ENCODE measurements at regions not wholly inside any gene's neighbourhood (a gene's known extent, or its start where the extent isn't known, plus 50 kb on each side); places are given as distances from the start of the nearest gene placed in this dataset.
"Not testable (repeated sequence)": the region's sequence is repeated elsewhere in the genome, so short reads cannot be mapped to it uniquely, and the experiment has no call there.

GRCh38 chr12:91249518-91250272 lies 67.1 kb upstream of the DCN start:
- Histone ChIP-seq H3K27me3 (ENCODE audit: control insufficient read depth, insufficient read depth, low read length) (no peaks in the 10 kb centered on the region), H3K4me1 (ENCODE audit: control insufficient read depth, insufficient read depth, low read length) (no peaks in the 10 kb centered on the region), H3K9me3 (ENCODE audit: control insufficient read depth, insufficient read depth, low read length) (no peaks in the 10 kb centered on the region), H3K4me3 (ENCODE audit: low read length) (no peak overlapping the region), H3K27ac (ENCODE audit: low read length) (no peak overlapping the region), H3K36me3 (ENCODE audit: control insufficient read depth, insufficient read depth, low read length) (no peaks in the 10 kb centered on the region)
- DNase-seq (ENCODE audit: low read depth, low spot score) = no peak
- WGBS (ENCODE audit: insufficient coverage, insufficient read length) = no CpG with 5 or more reads among the region's 1 CpG

- H3K27me3 ChIP-seq (ENCODE audit: control insufficient read depth, insufficient read depth, low read length) = no peaks in the 10 kb centered on the region
- DNase-seq (ENCODE audit: low read depth, low spot score) = no peak
- H3K27ac ChIP-seq (ENCODE audit: low read length) = no peak overlapping the region
- H3K4me3 ChIP-seq (ENCODE audit: low read length) = no peak overlapping the region
- H3K36me3 ChIP-seq (ENCODE audit: control insufficient read depth, insufficient read depth, low read length) = no peaks in the 10 kb centered on the region
- no peaks in the 10 kb centered on the region for H3K9me3 ChIP-seq (ENCODE audit: control insufficient read depth, insufficient read depth, low read length)
- 100% methylated on average over 1 of the region's 1 CpG for WGBS (ENCODE audit: insufficient coverage, insufficient read length)
- H3K4me1 ChIP-seq (ENCODE audit: control insufficient read depth, insufficient read depth, low read length) = no peaks in the 10 kb centered on the region
These were observed 66.4 kb upstream of the DCN start for GRCh38 chr12:91249054-91249453.

GRCh38 chr12:91243177-91243576 lies 60.6 kb upstream of the DCN start:
- H3K27ac ChIP-seq (ENCODE audit: low read length); H3K4me3 ChIP-seq (ENCODE audit: low read length); H3K9me3 ChIP-seq (ENCODE audit: control insufficient read depth, insufficient read depth, low read length); DNase-seq (ENCODE audit: low read depth, low spot score); H3K4me1 ChIP-seq (ENCODE audit: control insufficient read depth, insufficient read depth, low read length); H3K36me3 ChIP-seq (ENCODE audit: control insufficient read depth, insufficient read depth, low read length); H3K27me3 ChIP-seq (ENCODE audit: control insufficient read depth, insufficient read depth, low read length): not testable (repeated sequence)
- no CpG with 5 or more reads among the region's 6 CpGs for WGBS (ENCODE audit: insufficient coverage, insufficient read length)

GRCh38 chr12:91241756-91242155 lies 59.1 kb upstream of the DCN start:
- Histone ChIP-seq H3K36me3 (ENCODE audit: control insufficient read depth, insufficient read depth, low read length) (no peaks in the 10 kb centered on the region), H3K4me1 (ENCODE audit: control insufficient read depth, insufficient read depth, low read length) (no peaks in the 10 kb centered on the region), H3K27me3 (ENCODE audit: control insufficient read depth, insufficient read depth, low read length) (no peaks in the 10 kb centered on the region), H3K9me3 (ENCODE audit: control insufficient read depth, insufficient read depth, low read length) (no peaks in the 10 kb centered on the region), H3K27ac (ENCODE audit: low read length) (no peak overlapping the region), H3K4me3 (ENCODE audit: low read length) (no peak overlapping the region)
- no CpG with 5 or more reads among the region's 2 CpGs for WGBS (ENCODE audit: insufficient coverage, insufficient read length)
- no peak for DNase-seq (ENCODE audit: low read depth, low spot score)

- no peaks in the 10 kb centered on the region for H3K9me3 ChIP-seq (ENCODE audit: control insufficient read depth, insufficient read depth, low read length)
- no peak for DNase-seq (ENCODE audit: low read depth, low spot score)
- H3K27ac ChIP-seq (ENCODE audit: low read length) = no peak overlapping the region
- no peaks in the 10 kb centered on the region for H3K4me1 ChIP-seq (ENCODE audit: control insufficient read depth, insufficient read depth, low read length)
- H3K36me3 ChIP-seq (ENCODE audit: control insufficient read depth, insufficient read depth, low read length) = no peaks in the 10 kb centered on the region
- H3K27me3 ChIP-seq (ENCODE audit: control insufficient read depth, insufficient read depth, low read length) = no peaks in the 10 kb centered on the region
- H3K4me3 ChIP-seq (ENCODE audit: low read length) = no peak overlapping the region
- no CpG with 5 or more reads among the region's 4 CpGs for WGBS (ENCODE audit: insufficient coverage, insufficient read length)
These were observed 57.9 kb upstream of the DCN start for GRCh38 chr12:91240386-91241095.

GRCh38 chr12:91239481-91239880 lies 56.9 kb upstream of the DCN start:
- H3K27me3 ChIP-seq (ENCODE audit: control insufficient read depth, insufficient read depth, low read length) = no peaks in the 10 kb centered on the region
- WGBS (ENCODE audit: insufficient coverage, insufficient read length) = 100% methylated on average over 1 of the region's 3 CpGs
- DNase-seq (ENCODE audit: low read depth, low spot score) = no peak
- H3K4me3 ChIP-seq (ENCODE audit: low read length) = no peak overlapping the region
- H3K27ac ChIP-seq (ENCODE audit: low read length) = no peak overlapping the region
- H3K9me3 ChIP-seq (ENCODE audit: control insufficient read depth, insufficient read depth, low read length) = no peaks in the 10 kb centered on the region
- H3K4me1 ChIP-seq (ENCODE audit: control insufficient read depth, insufficient read depth, low read length) = no peaks in the 10 kb centered on the region
- H3K36me3 ChIP-seq (ENCODE audit: control insufficient read depth, insufficient read depth, low read length) = no peaks in the 10 kb centered on the region
